IgD-negative memory B cell (primary cell): ENCODE measurements at regions not wholly inside any gene's neighbourhood (a gene's known extent, or its start where the extent isn't known, plus 50 kb on each side); places are given as distances from the start of the nearest gene placed in this dataset.
"Not testable (repeated sequence)": the region's sequence is repeated elsewhere in the genome, so short reads cannot be mapped to it uniquely, and the experiment has no call there.

ENCODE experiments used
- H3K27ac Mint-ChIP-seq, 3 donors: one replicate each; pipeline ENCODE4 v1.8.0; 2020 to 2022; ENCODE audit warnings: mild to moderate bottlenecking in 3 of 3, mixed read lengths in 3 of 3, moderate library complexity in 1 of 3
- H3K27me3 Mint-ChIP-seq: one replicate; pipeline ENCODE4 v1.8.0; 2021; ENCODE audit warnings: mixed read lengths
- H3K36me3 Mint-ChIP-seq: one replicate; pipeline ENCODE4 v1.8.0; 2020; ENCODE audit warnings: mild to moderate bottlenecking, mixed read lengths
- H3K4me1 Mint-ChIP-seq, 3 donors: one replicate each; pipeline ENCODE4 v1.8.0; 2020 to 2022; ENCODE audit warnings: mixed read lengths in 3 of 3, mild to moderate bottlenecking in 1 of 3
- H3K4me3 Mint-ChIP-seq, 4 donors: one replicate each; pipeline ENCODE4 v1.8.0; 2020 to 2022; ENCODE audit warnings: mild to moderate bottlenecking in 4 of 4, mixed read lengths in 4 of 4, moderate library complexity in 3 of 4
- H3K9me3 Mint-ChIP-seq, 3 donors: one replicate each; pipeline ENCODE4 v1.8.0; 2020 to 2021; ENCODE audit warnings: mixed read lengths in 3 of 3, mild to moderate bottlenecking in 1 of 3

DNA sequence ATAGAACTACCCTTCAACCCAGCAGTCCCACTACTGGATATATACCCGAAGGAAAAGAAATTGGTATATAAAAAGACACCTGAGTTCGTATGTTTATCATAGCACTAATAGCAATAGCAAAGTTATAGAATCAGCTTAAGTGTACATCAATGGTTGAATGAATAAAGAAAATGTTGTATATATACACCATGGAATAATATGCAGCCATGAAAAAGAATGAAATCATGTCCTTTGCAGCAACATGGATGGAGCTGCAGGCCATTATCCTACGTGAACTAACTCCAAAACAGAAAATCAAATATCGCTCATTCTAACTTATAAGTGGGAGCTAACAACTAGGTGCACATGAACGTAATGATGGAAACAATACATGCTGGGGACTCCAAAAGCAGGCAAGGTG lies 143.5 kb upstream of the GK2 start:
- peaks cover 0 to 4% (median 0%) of the 10 kb centered on the region in 3 donors for H3K4me1 Mint-ChIP-seq
- no peak overlapping the region for H3K4me3 Mint-ChIP-seq
- no peak overlapping the region for H3K27ac Mint-ChIP-seq
- peaks cover 4 to 12% (median 5%) of the 10 kb centered on the region in 3 donors for H3K9me3 Mint-ChIP-seq
- no peaks in the 10 kb centered on the region for H3K27me3 Mint-ChIP-seq
- no peaks in the 10 kb centered on the region for H3K36me3 Mint-ChIP-seq

DNA sequence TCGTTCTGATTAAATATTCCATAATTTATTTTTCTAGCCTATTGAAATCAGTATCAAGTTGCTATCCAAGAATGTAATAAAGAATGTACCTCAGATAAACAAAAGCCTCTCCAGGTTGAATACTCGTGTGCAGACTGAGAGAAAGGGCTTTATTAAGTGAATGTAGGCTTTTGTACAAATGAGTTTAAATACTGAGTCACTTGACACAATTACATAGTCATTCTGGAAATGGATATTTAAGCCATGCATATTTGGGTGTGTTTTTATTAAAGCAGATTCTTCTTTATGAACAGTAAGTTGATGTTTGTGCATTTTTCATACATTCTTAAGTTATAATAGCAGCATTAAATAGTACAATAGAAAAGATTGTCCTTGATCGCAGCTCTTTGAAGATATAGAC lies 139.8 kb upstream of the GK2 start:
- H3K4me1 Mint-ChIP-seq, result no peaks in the 10 kb centered on the region
- H3K9me3 Mint-ChIP-seq, result peaks cover 0 to 12% (median 3%) of the 10 kb centered on the region in 3 donors
- H3K4me3 Mint-ChIP-seq, result no peak overlapping the region
- H3K27ac Mint-ChIP-seq, result no peak overlapping the region
- H3K27me3 Mint-ChIP-seq, result no peaks in the 10 kb centered on the region
- H3K36me3 Mint-ChIP-seq, result no peaks in the 10 kb centered on the region

DNA sequence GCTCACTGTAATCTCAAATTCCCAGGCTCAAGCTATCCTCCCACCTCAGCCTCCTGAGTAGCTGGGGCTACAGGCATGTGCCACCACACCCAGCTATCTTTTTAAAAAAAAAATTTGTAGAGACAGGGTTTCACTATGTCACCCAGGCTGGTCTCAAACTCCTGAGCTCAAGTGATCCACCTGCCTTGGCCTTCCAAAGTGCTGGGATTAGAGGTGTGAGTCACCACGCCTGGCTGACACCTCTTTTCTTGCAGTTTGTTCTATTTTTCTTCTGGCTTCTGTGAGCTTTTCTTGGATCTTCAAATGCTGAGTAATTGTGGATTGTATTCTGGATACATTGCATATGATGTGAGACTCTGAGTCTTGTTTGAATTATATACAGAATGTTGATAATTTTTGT lies 137.3 kb upstream of the GK2 start:
- H3K27me3 Mint-ChIP-seq, H3K9me3 Mint-ChIP-seq, H3K36me3 Mint-ChIP-seq, H3K27ac Mint-ChIP-seq, H3K4me1 Mint-ChIP-seq, H3K4me3 Mint-ChIP-seq: not testable (repeated sequence)

DNA sequence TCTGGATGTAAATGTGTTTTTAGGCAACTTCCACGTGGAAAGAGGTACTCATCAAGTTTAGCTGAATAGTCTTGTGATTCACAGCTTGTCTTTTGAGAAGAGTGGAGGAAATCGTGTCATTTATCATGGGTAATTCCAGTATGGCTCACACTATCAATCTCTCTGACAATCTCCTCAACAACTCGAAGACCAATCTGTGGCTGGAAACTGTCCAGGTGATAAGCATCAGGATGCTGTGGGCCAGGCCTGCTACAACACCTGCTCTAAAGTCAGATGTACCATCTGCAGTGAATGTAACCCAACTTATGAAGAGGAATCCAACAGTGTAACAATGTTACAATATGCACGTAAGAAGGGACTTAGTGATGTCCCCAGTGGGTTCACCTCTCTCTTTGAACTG lies 132.1 kb upstream of the GK2 start:
- Mint-ChIP-seq H3K27me3 (no peaks in the 10 kb centered on the region), H3K4me3 (no peak overlapping the region)

DNA sequence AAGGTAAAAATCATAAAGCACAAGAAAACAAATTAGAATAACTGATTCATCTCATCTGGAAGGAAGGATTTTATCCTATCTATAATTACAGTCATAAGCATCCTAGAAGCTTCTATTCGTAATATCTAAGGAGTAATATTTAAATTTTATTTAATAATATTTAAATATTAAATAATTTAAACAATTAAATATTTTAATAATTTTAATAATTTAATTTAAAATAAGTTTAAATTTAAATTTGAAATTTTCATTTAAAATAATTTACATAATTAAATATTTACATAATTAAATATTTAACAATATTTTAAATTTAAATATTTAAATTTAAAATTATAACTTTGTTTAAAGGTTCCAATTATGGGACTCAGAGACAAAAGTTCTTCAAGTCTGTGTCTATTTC lies 127.5 kb upstream of the GK2 start:
- Mint-ChIP-seq H3K27ac (no peak overlapping the region), H3K4me1 (no peaks in the 10 kb centered on the region), H3K36me3 (no peaks in the 10 kb centered on the region), H3K4me3 (no peak overlapping the region), H3K9me3 (no peaks in the 10 kb centered on the region), H3K27me3 (no peaks in the 10 kb centered on the region)

More for the DNA sequence above, 132.1 kb upstream of the GK2 start:
- peaks cover 0 to 1% (median 0%) of the 10 kb centered on the region in 3 donors for H3K9me3 Mint-ChIP-seq
- no peaks in the 10 kb centered on the region for H3K36me3 Mint-ChIP-seq
- no peaks in the 10 kb centered on the region for H3K4me1 Mint-ChIP-seq
- H3K27ac Mint-ChIP-seq, result no peak overlapping the region

DNA sequence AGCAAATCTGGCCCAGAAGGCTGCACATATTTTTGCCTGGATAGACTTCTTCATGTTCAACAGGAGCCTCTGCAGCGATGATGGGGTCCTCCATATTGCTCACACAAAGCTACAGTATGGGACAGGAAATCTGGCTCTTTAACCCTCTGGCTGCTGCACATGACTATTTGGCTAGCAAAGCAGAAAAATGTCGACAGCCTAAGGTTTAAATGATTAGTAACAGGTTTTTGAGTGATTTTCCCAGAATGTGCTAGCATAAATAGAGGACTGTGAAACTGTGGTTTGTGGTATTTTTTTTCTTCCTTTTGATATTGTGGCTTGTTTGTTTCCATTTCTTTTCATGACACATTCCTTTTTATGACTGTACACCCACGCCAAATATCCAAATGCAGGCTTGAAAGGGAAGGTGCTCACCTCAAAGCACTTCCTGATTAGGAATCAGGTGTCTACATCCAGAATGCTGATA lies 120.2 kb upstream of the GK2 start:
- peaks cover 0 to 1% (median 0%) of the 10 kb centered on the region in 3 donors for H3K4me1 Mint-ChIP-seq
- no peak overlapping the region for H3K4me3 Mint-ChIP-seq
- H3K27me3 Mint-ChIP-seq, result peaks cover 3% of the 10 kb centered on the region
- H3K27ac Mint-ChIP-seq, result no peak overlapping the region
- no peaks in the 10 kb centered on the region for H3K36me3 Mint-ChIP-seq
- no peaks in the 10 kb centered on the region for H3K9me3 Mint-ChIP-seq

DNA sequence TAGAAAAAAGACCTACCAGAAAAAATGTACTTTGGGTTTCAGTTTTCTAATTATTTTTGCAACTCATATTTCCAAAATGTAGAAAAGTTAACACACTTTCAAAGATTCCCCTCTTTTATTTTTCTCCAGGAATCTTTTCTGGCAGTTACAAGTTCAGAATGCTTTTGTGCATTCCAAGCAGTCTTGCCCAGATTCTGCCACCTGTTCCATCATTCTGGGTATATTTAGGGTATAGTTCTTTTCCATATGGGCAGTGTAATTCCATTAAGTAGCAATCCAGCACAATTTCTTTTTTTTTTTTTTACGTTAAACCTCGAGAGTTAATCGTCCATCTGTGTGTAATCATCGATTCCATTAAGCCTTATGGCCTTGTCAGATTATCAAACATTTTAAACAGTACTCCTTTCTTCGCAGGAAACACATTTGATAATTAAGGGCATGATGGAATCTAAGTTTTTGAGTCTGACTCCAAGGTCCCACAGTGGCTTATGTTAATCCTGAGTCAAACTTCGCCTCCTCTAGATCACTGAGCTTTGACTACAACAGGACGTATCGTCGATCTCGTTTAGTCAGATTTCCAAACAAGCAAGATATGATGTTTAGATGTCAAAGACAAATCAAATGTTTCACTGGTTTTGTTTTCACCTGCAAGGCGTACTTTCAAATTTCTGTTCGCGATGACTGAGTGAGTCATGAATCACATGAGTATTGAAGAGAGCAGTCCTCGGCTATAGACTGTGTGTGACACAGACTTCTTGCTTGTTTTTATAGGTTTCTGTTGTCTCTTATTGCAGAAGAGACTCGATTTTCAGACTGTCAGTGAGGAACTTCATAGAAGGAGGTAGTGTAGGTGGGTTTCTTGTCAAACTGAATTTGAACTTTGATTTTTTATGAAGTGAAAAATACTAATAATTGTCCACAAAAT lies 118.9 kb upstream of the GK2 start:
- Mint-ChIP-seq H3K4me1 (peaks cover 0 to 1% (median 0%) of the 10 kb centered on the region in 3 donors), H3K27ac (no peak overlapping the region), H3K27me3 (peaks cover 3% of the 10 kb centered on the region), H3K36me3 (no peaks in the 10 kb centered on the region), H3K9me3 (no peaks in the 10 kb centered on the region), H3K4me3 (no peak overlapping the region)

DNA sequence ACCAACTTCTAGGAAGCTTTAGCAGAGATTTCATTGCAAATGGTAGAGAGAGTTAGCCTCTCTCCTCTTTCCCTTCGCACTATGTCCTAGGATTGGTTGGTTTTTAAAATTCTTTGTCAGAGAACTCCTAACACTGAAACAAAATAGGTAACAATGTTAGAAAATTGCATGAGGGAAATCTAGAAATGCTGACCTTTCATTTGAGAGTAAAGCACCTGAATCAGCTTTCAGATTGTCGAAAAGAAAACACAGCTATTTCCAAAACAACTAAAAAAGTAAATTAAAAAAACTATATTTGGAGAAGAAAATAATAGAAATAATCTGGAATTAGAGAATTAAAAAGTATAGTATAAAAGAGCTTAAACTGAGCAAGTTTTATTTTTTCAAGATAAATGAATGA lies 108.1 kb upstream of the GK2 start:
- Mint-ChIP-seq H3K4me1 (peaks cover 0 to 2% (median 0%) of the 10 kb centered on the region in 3 donors), H3K36me3 (no peaks in the 10 kb centered on the region), H3K9me3 (peaks cover 0 to 2% (median 0%) of the 10 kb centered on the region in 3 donors), H3K27ac (no peak overlapping the region), H3K4me3 (no peak overlapping the region), H3K27me3 (no peaks in the 10 kb centered on the region)

DNA sequence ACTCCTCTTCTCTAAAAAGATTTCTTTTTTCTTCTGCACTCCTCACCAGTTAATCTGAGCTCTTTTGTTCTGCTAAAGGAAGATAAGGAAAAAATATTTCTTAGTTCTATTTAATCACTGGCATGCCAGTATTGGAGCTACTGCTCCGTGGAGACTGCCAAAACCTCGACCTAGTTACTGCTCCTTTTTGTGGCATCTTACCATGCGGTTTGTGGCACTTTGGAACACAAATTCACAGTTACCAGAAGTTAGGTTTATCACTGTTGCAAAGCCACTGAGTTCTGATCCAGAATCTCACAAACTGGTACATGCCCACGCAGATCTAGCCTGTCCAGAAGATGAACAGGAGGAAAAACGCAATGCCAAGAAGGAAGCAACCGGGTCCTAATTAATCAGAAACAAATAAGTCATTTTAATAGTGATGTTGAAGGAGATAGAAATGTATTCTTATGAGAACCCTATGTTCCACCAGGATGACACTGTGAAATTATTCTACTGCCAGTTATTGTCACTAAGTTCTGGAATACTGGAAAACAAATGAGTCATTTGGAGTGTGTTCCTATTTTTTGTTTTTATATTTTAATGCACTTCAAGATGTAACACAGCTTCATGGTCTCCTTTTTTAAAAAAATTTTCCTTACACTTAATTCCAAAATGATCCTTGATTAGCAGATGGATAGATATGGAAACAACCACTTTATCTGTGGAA lies 106.7 kb upstream of the GK2 start:
- peaks cover 0 to 2% (median 0%) of the 10 kb centered on the region in 3 donors for H3K9me3 Mint-ChIP-seq
- no peaks in the 10 kb centered on the region for H3K27me3 Mint-ChIP-seq
- no peaks in the 10 kb centered on the region for H3K36me3 Mint-ChIP-seq
- H3K4me3 Mint-ChIP-seq, result no peak overlapping the region
- H3K27ac Mint-ChIP-seq, result no peak overlapping the region
- no peaks in the 10 kb centered on the region for H3K4me1 Mint-ChIP-seq

DNA sequence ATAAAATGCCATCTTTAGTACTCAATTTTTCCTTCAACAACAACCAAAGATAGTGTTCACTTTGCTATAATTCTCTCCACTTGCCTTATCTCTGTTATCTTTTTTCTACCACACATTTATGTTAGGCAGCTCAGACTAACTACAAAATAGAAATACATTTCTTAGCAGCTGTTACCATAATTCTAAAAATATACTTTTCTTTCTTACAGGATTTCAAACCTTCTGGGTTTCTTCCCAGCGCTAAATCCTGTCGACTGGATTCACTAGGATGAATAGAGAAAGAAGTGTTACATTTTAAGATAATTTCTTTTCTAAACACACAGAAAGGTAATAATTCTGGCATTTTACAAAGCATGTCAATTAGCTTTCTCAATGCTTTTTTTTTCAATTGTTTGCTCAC lies 105.5 kb upstream of the GK2 start:
- no peak overlapping the region for H3K4me3 Mint-ChIP-seq
- no peaks in the 10 kb centered on the region for H3K9me3 Mint-ChIP-seq
- no peaks in the 10 kb centered on the region for H3K27me3 Mint-ChIP-seq
- no peak overlapping the region for H3K27ac Mint-ChIP-seq
- H3K36me3 Mint-ChIP-seq, result no peaks in the 10 kb centered on the region
- H3K4me1 Mint-ChIP-seq, result no peaks in the 10 kb centered on the region

DNA sequence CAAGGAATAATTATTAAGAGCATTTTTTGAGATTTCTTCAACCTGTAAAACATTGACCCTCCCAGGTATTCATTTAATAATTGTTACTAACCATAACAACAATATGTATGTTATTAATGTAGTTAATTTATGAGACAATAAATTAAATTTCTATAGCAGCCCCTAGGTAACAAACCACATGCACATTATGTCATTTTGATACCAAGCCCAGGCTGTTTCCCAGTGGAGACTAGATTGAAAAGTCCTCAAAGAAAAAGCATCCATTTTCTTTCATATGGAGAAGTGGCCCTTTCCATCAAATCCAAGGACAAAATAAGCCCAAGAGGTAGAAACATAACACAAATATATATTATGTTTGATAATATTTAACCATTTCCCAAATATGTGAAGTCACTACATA lies 104.3 kb upstream of the GK2 start:
- H3K27ac Mint-ChIP-seq, result no peak overlapping the region
- H3K9me3 Mint-ChIP-seq, result no peaks in the 10 kb centered on the region
- no peaks in the 10 kb centered on the region for H3K36me3 Mint-ChIP-seq
- no peaks in the 10 kb centered on the region for H3K27me3 Mint-ChIP-seq
- no peaks in the 10 kb centered on the region for H3K4me1 Mint-ChIP-seq
- no peak overlapping the region for H3K4me3 Mint-ChIP-seq

DNA sequence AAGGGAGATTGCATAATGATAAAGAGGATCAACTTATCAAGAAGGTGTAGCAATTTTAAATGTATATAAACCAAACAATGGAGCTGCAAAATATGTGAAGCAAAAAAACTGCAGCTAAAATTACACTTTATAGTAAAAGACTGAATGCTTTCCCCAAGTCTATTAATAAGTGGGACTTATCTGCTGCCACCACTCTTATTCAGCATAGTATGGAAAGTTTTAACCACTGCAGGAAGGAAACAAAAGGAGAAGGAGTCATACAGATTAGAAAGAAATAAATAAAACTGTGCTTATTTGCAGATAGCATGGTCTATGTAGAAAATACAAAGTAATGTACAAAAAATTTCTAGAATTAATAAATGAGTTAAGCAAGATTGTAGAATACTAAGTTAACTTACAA lies 94.1 kb upstream of the GK2 start:
- Mint-ChIP-seq H3K27ac (no peak overlapping the region), H3K4me1 (peaks cover 7 to 10% (median 9%) of the 10 kb centered on the region in 3 donors), H3K9me3 (peaks cover 0 to 1% (median 0%) of the 10 kb centered on the region in 3 donors), H3K36me3 (no peaks in the 10 kb centered on the region), H3K27me3 (no peaks in the 10 kb centered on the region), H3K4me3 (no peak overlapping the region)

DNA sequence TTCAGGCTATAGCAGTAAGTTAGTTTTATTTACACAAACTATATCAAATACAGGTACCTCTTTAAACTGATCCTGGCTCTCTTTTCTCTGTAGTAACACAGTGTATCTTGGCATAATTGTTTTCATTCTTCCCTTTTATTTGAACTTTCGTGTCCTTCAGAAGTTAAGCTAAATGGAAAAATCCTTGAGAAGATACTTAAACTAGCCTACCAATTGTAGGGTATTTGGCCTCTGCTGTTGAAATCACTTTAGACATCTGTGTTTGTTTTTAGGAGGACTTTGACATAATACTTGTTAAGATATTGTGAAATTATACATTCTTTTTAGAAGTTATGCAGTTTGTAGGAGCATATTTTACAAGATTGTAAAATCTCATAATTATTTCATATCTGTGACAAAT lies 90.3 kb upstream of the GK2 start:
- Mint-ChIP-seq H3K4me3 (no peak overlapping the region), H3K27me3 (peaks cover 3% of the 10 kb centered on the region), H3K9me3 (no peaks in the 10 kb centered on the region), H3K4me1 (no peaks in the 10 kb centered on the region), H3K36me3 (no peaks in the 10 kb centered on the region), H3K27ac (no peak overlapping the region)

DNA sequence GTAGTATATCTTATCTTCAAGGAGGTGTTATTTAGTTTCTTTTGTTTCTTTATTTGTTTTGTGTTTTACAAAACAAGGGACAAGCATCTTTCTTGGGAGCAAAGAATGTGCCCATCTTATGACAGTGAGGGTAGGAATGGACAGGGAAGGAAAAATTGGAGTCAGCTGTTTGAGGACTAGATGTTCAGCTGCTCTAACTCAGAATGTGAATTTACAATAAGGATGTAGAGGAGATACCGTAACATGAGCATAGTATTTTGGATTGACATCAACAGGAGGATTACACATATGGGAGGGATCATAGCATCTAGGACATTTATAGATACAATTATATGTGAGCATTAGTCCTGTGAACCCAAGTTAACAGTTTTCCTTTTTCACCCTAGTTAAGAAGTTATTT lies 89.0 kb upstream of the GK2 start:
- Mint-ChIP-seq H3K27ac (no peak overlapping the region), H3K4me1 (no peaks in the 10 kb centered on the region), H3K4me3 (no peak overlapping the region), H3K36me3 (no peaks in the 10 kb centered on the region), H3K27me3 (peaks cover 3% of the 10 kb centered on the region), H3K9me3 (no peaks in the 10 kb centered on the region)

DNA sequence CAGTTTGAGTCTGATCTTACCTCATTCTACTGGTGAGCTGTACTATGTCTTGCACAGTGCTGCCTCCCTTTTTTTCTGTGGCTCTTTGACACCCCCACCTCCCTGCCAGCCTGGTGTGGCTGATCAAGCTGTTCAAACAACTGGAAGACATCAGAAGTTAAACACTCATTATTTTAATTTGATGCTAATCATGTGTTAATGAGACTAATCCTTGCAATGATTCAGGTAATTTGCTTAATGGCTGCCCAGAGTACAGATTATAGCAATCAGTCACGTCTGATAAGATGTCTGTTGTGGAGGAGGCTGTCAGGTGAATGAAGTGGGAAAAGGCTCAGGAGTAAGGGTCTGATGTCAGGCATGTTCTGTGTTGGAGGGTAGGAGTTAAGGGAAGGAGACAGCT lies 87.4 kb upstream of the GK2 start:
- Mint-ChIP-seq H3K27ac (no peak overlapping the region), H3K9me3 (peaks cover 0 to 2% (median 0%) of the 10 kb centered on the region in 3 donors), H3K36me3 (no peaks in the 10 kb centered on the region), H3K4me3 (no peak overlapping the region), H3K4me1 (no peaks in the 10 kb centered on the region), H3K27me3 (peaks cover 3% of the 10 kb centered on the region)
